Caco-2 (cell line): ENCODE measurements at regions not wholly inside any gene's neighbourhood (a gene's known extent, or its start where the extent isn't known, plus 50 kb on each side); places are given as distances from the start of the nearest gene placed in this dataset.

Experiments used
- BruUV-seq: library from RNA; stranded (reverse); fragments of 400-500 nt; replicated peaks from 2 replicates; lab custom pipeline; 2021; lab: Mats Ljungman, UMichigan
- CTCF ChIA-PET: fragments of 300-600 bp; sonication (Branson Sonifier 250); formaldehyde crosslinking; loops from one replicate; lab custom pipeline; 2022; ENCODE audit warnings: antibody characterized with exemption; lab: Charles Lee
- POLR2A ChIA-PET: fragments of 300-600 bp; sonication (Branson Sonifier 250); formaldehyde crosslinking; loops from one replicate; lab custom pipeline; 2022; ENCODE audit warnings: antibody characterized with exemption; lab: Charles Lee
- DNase-seq, 2 experiments: peaks; one replicate each; pipeline versions ENCODE4 v3.0.0 to v3.0.0-alpha.2; 2020 to 2022
- H3K27me3 ChIP-seq: replicated peaks from 2 replicates; pipeline ENCODE4 v1.6.0; 2011; ENCODE audit warnings: low read length; ENCODE audit not compliant: control insufficient read depth, insufficient read depth
- H3K36me3 ChIP-seq: 2 replicates; pipeline ENCODE4 v1.5.1; 2011; ENCODE audit warnings: low read length; ENCODE audit not compliant: control insufficient read depth, insufficient read depth
- H3K4me1 ChIP-seq: fragments of 250-450 bp; sonication (Bioruptor Pico); 2 replicates; pipeline ENCODE4 v1.5.1; 2020; ENCODE audit warnings: mild to moderate bottlenecking
- H3K4me3 ChIP-seq: 2 replicates; pipeline ENCODE4 v1.5.1; 2011; ENCODE audit warnings: low read depth, mild to moderate bottlenecking, control low read depth, low read length
- H3K9me3 ChIP-seq: fragments of 250-450 bp; sonication (Bioruptor Pico); 2 replicates; pipeline ENCODE4 v1.5.1; 2020; ENCODE audit warnings: mild to moderate bottlenecking, moderate library complexity
- H3K27ac Mint-ChIP-seq: one replicate; pipeline ENCODE4 v1.8.0; 2022; ENCODE audit warnings: mixed read lengths; ENCODE audit not compliant: unreplicated experiment
- H3K27me3 Mint-ChIP-seq: one replicate; pipeline ENCODE4 v1.8.0; 2022; ENCODE audit warnings: mixed read lengths; ENCODE audit not compliant: insufficient read depth, unreplicated experiment
- H3K36me3 Mint-ChIP-seq: one replicate; pipeline ENCODE4 v1.8.0; 2022; ENCODE audit warnings: mild to moderate bottlenecking, mixed read lengths; ENCODE audit not compliant: insufficient read depth, unreplicated experiment
- H3K4me1 Mint-ChIP-seq: one replicate; pipeline ENCODE4 v1.8.0; 2022; ENCODE audit warnings: low read depth, mixed read lengths; ENCODE audit not compliant: unreplicated experiment
- H3K4me3 Mint-ChIP-seq: one replicate; pipeline ENCODE4 v1.8.0; 2022; ENCODE audit warnings: mild to moderate bottlenecking, moderate library complexity, mixed read lengths; ENCODE audit not compliant: unreplicated experiment
- H3K9me3 Mint-ChIP-seq: one replicate; pipeline ENCODE4 v1.8.0; 2022; ENCODE audit warnings: mixed read lengths; ENCODE audit not compliant: unreplicated experiment
- intact Hi-C: fragments of 100-400 bp; cut with micrococcal nuclease; formaldehyde crosslinking; loops from one replicate; pipeline ENCODE4 v1.10.0; 2022; ENCODE audit not compliant: unreplicated experiment
- TF ChIP-seq, protein P1 (sequence below), 2 experiments: fragments of 200-600 bp in 1 of 2; IDR thresholded peaks; 1 replicate in 1 of 2; 2 replicates in 1 of 2; pipeline versions ENCODE4 v1.5.1 to v1.8.0; 2011 to 2022; ENCODE audit warnings: antibody characterized with exemption in 1 of 2, control low read depth in 1 of 2, inconsistent platforms in 1 of 2, low read depth in 1 of 2, low read length in 1 of 2, mild to moderate bottlenecking in 1 of 2, moderate library complexity in 1 of 2; ENCODE audit not compliant: insufficient read depth in 1 of 2, severe bottlenecking in 1 of 2, unreplicated experiment in 1 of 2

DNA sequence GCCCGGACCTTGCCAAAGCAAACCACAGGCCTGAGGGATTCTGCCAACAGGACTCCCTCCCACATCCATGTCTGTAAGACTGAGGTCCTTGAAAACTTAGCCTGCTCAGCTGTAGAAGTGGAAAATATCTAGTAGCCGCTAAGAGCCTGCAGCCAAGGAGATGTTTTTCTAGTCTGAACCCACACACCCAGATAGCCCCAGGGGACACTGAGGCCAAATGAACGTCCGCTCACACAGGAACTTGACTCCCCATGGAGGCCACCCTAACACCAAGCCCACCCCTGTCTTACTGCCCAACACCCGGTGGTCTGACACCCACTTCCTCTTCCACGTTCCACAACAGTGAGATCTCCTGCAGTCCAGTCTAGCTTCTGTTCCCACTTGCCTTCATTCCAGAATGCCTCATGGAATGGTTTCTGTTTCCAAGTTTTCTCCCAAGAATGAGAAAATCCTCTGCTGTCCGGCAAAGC, 174.8 kb downstream of the PLPP3 start:
- Mint-ChIP-seq H3K4me3 (no peak overlapping the region), H3K36me3 (no peaks in the 10 kb centered on the region), H3K27me3 (no peaks in the 10 kb centered on the region), H3K9me3 (no peaks in the 10 kb centered on the region), H3K27ac (no peak overlapping the region), H3K4me1 (peaks cover 8% of the 10 kb centered on the region)
- intact Hi-C loops: no loop called here
- ChIA-PET CTCF (no interaction called here), POLR2A (no interaction called here)
- H3K9me3 ChIP-seq: no peaks in the 10 kb centered on the region
- DNase-seq: no peak
- no peak overlapping the region for H3K4me3 ChIP-seq
- no peaks in the 10 kb centered on the region for H3K27me3 ChIP-seq
- no peaks in the 10 kb centered on the region for H3K36me3 ChIP-seq
- TF ChIP-seq, protein P1, sequence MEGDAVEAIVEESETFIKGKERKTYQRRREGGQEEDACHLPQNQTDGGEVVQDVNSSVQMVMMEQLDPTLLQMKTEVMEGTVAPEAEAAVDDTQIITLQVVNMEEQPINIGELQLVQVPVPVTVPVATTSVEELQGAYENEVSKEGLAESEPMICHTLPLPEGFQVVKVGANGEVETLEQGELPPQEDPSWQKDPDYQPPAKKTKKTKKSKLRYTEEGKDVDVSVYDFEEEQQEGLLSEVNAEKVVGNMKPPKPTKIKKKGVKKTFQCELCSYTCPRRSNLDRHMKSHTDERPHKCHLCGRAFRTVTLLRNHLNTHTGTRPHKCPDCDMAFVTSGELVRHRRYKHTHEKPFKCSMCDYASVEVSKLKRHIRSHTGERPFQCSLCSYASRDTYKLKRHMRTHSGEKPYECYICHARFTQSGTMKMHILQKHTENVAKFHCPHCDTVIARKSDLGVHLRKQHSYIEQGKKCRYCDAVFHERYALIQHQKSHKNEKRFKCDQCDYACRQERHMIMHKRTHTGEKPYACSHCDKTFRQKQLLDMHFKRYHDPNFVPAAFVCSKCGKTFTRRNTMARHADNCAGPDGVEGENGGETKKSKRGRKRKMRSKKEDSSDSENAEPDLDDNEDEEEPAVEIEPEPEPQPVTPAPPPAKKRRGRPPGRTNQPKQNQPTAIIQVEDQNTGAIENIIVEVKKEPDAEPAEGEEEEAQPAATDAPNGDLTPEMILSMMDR (IDR thresholded peaks at IDR 0.05; ENCODE audit: insufficient read depth in 1 of 2, low read depth in 1 of 2, low read length in 1 of 2, severe bottlenecking in 1 of 2, unreplicated experiment in 1 of 2): no peak
- no TSS peak for BruUV-seq
- H3K4me1 ChIP-seq: peaks cover 21% of the 10 kb centered on the region

DNA sequence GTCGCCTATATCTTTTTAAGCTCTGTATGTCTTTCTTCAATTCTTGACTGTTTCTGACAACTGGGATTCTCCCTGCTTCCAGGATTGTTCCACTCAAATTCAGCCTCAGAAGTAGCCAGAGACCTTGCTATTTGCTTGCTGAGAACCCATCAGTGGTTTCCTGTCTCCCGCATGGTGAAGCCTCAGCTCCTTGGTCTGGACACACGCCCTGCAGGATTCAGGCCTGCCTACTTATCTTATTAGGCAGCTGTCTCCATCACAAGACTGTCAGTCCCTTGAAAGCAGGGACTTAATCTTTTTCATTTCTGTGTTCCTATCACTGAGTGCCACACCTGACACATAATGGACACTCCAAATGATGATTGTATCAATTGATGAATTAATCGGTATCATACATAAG, 175.3 kb downstream of the PLPP3 start:
- H3K9me3 ChIP-seq: no peaks in the 10 kb centered on the region
- intact Hi-C loops: no loop called here
- no peaks in the 10 kb centered on the region for H3K27me3 ChIP-seq
- BruUV-seq: no TSS peak
- peaks cover 21% of the 10 kb centered on the region for H3K4me1 ChIP-seq
- no peaks in the 10 kb centered on the region for H3K36me3 Mint-ChIP-seq
- no peak for DNase-seq
- H3K4me1 Mint-ChIP-seq: peaks cover 8% of the 10 kb centered on the region
- no peaks in the 10 kb centered on the region for H3K27me3 Mint-ChIP-seq
- H3K9me3 Mint-ChIP-seq: no peaks in the 10 kb centered on the region
- H3K36me3 ChIP-seq: no peaks in the 10 kb centered on the region
- H3K4me3 Mint-ChIP-seq: no peak overlapping the region
- H3K4me3 ChIP-seq: no peak overlapping the region
- ChIA-PET CTCF (no interaction called here), POLR2A (no interaction called here)
- H3K27ac Mint-ChIP-seq: no peak overlapping the region
- TF ChIP-seq, protein P1 (IDR thresholded peaks at IDR 0.05; ENCODE audit: insufficient read depth in 1 of 2, low read depth in 1 of 2, low read length in 1 of 2, severe bottlenecking in 1 of 2, unreplicated experiment in 1 of 2): no peak

DNA sequence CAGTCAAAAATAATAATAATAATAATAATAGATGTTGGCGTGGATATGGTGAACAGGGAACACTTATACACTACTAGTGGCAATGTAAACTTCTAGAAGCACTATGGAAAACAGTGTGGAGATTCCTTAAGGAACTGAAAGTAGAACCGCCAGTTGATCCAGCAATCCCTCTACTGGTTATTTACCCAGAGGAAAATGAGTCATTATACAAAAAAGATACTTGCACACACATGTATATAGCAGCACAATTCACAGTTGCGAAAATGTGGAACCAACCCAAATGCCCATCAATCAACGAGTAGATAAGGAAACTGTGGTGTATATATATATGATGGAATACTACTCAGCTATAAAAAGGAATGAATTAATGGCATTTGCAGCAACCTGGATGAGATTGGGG, 176.0 kb downstream of the PLPP3 start:
- no peak for DNase-seq
- BruUV-seq: no TSS peak
- POLR2A ChIA-PET: no interaction called here
- Mint-ChIP-seq H3K36me3 (no peaks in the 10 kb centered on the region), H3K27ac (no peak overlapping the region), H3K9me3 (no peaks in the 10 kb centered on the region), H3K27me3 (no peaks in the 10 kb centered on the region), H3K4me1 (peaks cover 9% of the 10 kb centered on the region), H3K4me3 (no peak overlapping the region)
- CTCF ChIA-PET: no interaction called here
- Histone ChIP-seq H3K4me1 (peaks cover 24% of the 10 kb centered on the region), H3K27me3 (no peaks in the 10 kb centered on the region), H3K9me3 (no peaks in the 10 kb centered on the region), H3K4me3 (no peak overlapping the region), H3K36me3 (no peaks in the 10 kb centered on the region)
- TF ChIP-seq, protein P1 (IDR thresholded peaks at IDR 0.05; ENCODE audit: insufficient read depth in 1 of 2, low read depth in 1 of 2, low read length in 1 of 2, severe bottlenecking in 1 of 2, unreplicated experiment in 1 of 2): no peak
- intact Hi-C loops: no loop called here
